NCI-H510A treated with DMSO at 0.1 percent for 48 hours (cell line): ENCODE measurements at regions not wholly inside any gene's neighbourhood (a gene's known extent, or its start where the extent isn't known, plus 50 kb on each side); places are given as distances from the start of the nearest gene placed in this dataset.

ENCODE experiments used
- DNase-seq: peaks from one replicate; lab custom pipeline; 2025; lab: John Stamatoyannopoulos, UW

DNA sequence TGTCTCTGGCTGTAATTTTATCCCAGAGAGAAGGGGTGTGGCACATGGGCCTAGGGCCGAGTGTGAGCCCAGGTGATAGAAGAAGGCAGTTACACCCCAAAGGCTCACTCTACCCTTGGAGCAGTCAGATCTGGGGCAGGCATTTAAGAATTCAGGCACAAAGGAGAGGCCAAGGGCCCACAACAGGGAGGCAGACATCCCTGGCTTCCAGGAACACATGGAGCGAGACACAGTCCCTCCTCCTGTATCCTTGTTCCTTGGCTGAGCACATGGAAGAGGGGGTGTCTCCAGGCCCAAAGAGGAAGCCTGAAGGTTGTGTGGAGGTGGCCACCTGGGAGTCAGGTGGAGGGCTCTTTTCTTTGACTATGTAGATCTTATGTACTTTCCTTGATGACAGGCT lies 286.2 kb downstream of the RPS24 start:
- DNase-seq, result no peak

DNA sequence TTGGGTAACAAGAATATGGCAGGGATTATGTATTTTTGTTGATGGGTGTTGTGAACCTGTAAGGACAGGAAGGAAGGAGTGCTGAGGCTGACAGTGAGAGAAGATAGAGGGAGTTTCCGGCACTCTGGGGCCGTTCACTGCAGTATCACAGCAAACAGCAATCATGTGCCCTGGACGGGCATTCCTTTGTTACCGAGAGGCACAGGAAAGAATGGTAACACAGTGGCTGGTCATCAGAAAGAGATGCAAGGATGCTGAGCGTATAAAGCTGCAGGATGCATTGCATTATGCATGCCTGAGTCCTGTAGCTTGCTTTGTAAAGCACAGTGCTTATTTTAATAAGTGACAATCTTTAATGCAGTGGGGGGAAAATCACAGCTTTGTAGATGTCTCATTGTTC lies 286.8 kb downstream of the RPS24 start:
- DNase-seq, result no peak

DNA sequence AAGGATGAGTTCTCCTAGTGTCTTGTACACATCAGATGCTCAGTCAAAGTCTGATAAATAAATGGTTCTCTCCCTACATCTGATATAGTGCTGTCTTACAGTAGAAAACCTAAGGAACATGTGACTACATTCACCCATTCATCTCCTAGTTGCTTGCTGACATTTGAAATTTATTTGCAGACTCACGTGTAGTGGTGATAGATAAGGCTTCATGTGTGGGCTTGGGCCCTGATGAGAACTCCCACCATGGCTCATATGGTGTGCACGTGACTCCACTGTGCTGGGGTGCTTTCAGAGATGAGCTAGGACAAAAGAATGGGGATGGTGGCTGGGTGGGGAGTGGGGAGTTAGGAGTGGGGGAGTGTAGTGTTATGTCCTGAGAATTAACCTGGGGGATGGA lies 287.3 kb downstream of the RPS24 start:
- DNase-seq, result no peak

DNA sequence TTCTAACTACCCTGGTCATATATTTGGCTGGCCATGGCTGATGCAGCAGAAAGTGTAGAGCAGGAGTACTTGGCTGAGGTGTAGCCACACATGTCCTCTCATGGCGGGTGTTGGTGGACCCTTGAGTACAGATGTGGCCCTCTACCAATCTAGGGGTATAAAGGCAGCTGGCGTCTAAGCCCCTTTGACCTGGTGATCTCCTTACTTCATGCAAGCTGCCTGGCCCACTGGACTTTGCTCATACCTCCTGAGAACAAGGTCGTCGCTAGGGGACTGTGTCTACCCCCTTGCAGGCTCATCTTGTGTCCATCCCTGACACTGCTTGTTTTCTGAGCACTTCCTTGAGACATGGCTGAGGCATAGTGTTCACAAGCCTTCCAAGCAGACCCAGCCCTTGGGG lies 287.8 kb downstream of the RPS24 start:
- no peak for DNase-seq

DNA sequence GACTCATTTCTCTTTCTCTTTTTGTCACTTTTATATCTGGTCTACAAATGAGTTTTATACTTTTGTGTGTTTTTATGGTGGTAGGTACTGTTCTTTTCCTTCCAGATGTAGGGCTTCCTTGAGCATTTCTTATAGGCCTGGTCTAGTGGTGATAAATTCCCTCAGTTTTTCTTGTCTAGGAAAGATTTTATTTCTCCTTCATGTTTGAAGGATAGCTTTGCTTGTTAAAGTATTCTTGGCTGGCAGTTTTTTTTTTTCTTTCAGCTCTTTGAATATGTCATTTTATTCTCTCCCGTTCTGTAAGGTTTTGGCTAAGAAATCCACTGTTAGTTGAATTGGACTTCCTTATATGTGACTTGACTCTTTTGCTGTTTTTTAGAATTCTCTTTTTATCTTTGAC lies 292.7 kb downstream of the RPS24 start:
- no peak for DNase-seq

DNA sequence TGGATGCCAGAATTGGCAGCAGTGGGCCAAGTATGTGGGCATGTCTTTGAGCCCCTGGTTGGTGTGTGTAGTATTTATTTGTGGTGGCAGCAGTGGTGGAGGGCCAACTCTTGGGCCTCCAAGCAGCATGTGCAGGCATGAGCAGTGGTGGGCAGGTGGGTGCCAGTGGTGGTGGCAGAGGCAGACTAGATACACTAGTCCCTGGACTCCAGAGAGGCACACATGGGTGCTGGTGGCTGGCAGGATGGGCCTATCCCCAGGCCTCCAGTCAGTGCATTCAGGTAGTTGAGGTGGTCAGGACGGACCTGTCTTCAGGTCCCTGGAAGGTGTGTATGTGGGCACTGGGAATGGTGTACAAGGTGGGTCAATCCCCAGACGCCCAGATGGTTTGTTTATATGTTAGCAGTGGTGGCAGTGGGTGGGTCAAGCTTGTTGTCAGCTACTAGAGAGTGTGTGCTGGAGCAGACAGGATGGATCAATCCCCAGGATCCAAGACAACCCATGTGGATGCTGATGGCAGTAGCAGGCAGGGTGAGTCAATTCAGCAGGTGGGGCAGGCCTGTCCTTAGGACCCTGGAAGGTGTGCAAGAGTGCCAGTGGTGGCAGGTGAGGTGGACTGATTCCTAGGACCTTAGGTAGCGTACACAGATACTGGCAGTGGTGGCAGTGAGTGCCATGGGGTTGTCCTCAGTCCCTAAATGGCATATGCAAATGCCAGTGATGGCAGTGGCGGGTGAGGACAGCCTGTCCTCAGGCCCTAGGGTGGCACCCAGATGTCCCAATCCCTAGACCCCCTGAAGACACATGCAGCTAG lies 294.3 kb downstream of the RPS24 start:
- DNase-seq, result no peak

GRCh38 chr10:78328592-78329404 lies 295.1 kb downstream of the RPS24 start:
- DNase-seq, result no peak

DNA sequence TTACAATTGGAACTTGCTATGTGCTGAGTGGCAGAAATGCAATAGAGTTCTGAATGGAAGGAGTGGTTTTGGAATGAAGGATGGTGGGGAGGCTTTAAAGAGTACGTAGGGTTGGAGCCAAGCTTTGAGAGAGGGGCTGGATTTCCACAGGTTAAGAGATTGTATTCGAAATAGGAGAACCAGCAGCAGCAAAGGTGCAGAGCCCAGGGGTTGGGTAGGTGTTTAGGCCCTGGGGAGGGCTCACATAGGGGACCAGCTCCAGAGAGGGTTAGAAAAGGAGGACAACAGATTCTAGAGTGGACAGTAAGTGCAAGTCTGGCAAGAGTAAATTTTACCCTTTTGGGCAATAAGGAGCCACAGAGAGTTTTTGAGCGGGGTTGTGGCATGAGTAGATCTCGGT lies 297.2 kb downstream of the RPS24 start:
- no peak for DNase-seq

DNA sequence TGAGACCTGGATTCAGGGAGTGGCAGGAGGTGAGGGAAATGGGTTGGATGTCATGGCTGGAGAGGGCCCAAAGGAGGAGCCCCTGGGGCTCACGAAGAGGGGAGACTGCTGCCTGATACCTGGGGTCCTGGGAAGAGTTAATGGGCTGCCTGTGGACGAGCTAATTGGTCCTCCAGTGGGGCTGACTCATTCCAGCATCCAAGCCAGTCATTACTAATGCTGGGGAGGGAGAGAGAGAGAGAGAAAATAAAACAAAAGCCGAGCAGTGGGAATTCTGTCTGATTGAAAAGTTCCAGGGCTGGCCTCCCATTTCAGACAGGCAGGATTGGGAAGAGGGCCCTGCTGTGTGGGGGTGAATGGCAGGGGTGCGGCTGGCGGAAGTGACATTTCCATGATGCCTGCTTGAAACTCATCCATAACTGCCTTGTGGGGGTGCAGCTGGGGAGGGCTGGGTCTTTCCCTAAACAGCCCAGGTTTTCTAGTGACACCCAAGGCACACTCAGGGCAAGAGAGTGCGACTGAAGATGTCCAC lies 297.8 kb downstream of the RPS24 start:
- DNase-seq, result no peak

- no peak for DNase-seq
Observed at GRCh38 chr10:78332012-78332411, 298.3 kb downstream of the RPS24 start.

GRCh38 chr10:78332657-78333056 lies 299.0 kb downstream of the RPS24 start:
- no peak for DNase-seq

DNA sequence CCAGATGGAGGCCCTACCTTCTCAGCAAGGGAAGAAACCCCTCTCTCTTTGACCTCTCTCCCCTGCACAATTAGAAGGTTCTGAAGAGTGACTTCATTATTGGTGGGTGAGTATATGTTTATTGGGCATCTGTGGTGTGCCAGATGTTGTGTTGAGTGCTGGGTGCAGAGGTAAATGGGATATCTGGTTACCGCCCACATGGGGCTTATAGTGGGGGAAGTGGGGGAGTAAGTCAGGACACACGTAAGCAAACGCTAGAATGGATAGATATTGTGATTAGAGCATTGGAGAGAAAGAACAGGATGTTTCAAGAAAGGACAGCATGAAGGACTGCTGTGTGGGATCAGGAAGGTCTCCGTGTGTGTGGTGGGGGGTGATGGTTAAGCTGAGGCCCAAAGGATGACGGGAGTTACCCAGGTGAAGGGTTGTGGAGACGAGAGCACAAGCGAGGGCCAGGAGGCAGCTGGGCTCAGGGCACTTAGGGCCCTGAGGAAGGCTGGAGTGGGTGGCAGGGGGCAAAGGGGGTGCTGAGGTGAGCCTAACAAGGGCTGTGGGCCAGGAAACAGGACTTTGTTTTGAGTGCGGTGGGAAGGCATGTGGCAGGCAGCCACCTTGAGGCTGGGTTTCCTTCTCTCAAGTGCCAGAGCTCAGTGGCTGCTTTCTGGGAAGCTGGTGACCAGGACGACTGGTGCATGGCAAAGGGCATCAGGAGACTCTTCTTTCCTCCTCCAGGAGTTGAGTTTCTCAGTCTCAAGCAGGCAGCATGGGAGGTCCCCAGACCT lies 299.9 kb downstream of the RPS24 start:
- DNase-seq, result peak; percentile 11

DNA sequence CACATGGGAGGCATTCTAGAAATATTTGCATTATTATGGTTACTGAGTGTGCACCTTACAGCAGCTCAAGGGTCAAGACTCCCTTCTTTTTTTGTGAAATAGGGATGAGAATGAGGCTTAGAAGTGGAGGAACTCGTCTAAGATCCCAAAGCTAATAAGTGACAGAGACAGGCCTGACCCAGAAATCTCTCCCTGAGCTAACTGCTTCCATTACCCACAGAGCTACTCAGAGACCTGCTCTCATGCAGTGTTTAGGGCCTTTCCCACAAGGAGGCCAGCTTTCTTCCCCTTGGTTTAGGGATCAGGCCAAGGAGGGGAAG lies 301.7 kb downstream of the RPS24 start:
- DNase-seq, result no peak

DNA sequence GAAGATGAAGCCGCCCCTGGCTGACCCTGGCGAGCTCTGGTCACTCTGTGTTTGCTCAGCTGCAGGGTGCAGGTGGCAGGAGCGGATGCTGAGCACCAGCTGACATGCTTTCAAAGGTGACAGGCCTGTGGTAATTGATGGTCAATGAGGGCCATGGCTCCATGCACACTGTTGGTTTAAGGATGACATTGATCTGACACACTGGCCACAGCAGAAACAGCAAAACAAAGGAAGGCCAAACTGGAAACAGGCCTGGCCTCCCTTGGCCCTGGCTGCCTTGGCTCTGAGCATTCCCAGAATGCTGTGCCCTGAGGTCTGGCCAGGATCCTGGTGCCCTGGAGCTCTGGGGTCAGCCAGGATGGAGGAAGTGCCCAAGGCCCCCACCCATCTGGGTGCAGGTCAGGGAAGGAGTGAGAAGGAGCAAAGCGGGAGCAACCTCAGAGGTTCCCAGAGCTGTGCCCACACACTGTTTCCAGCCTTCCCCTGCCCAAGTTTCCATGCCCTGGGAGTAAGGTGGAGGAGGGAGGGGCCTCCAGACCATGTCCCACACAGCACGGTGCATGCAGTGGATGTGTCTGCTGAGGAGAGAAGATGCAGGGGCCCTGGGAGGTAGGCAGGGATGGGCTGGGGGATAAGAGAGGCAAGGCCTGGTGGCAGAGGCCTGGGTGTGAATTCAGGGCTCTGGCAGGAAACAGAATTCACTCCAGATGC lies 302.2 kb downstream of the RPS24 start:
- peak; percentile 52 for DNase-seq

GRCh38 chr10:78336402-78336791 lies 302.7 kb downstream of the RPS24 start:
- DNase-seq, result no peak

- DNase-seq, result no peak
Observed at GRCh38 chr10:78337016-78337415, 303.4 kb downstream of the RPS24 start.

DNA sequence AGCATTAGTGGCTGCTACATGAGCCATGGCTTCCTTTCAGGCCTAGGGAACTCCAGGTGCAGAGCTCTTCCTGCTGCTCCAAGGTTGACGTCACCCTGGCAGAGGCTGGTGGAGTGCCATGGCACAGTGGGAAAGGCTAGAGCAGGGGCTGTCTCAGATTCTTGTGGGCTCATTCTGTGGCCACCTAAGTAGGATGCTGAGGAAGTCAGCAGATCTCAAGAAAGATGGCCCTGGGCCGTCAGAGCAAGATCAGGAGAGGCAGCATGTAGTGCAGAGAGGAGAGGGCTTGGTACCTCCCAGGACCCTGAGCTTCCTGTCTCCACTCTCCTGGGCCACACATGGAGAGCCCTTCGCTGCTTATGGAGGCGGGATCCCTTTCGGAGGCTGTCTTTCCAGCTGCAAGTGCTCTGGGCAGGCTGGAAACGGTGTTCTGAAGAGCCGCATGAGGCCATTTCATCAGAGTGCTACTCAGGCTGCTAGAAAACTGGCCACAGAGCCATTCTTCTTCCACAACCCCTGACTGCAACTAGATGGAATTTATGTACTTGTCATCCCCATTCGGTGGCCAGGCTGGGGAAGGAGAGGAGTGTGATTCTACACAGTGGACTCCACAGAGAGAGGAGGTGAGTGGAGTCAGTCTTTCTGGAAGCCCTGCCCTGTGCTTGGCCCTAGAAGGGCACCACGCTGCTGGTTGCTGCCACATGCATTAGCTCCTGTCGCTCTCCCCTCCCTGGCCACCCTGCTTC lies 304.2 kb downstream of the RPS24 start:
- DNase-seq, result no peak

DNA sequence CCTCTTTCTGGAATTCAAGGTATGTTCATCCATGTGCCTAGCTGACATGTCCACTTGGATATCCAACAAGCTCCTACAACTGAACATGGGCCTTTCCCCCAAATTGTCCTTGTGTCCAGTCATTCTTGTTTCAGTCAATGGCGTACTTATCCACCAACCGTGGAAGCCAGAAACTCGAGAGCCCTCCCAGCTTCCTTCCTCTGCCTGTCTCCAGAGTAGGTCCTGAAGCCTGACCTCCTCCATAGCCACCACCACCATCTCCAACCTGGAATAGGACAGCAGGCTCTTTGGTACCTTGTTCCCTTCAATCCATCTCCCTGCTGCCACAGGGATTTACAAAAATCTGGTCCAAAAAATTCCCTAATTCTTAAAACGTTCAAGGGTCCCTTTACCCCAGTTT lies 305.1 kb downstream of the RPS24 start:
- no peak for DNase-seq

GRCh38 chr10:78339251-78339650 lies 305.6 kb downstream of the RPS24 start:
- DNase-seq, result no peak

DNA sequence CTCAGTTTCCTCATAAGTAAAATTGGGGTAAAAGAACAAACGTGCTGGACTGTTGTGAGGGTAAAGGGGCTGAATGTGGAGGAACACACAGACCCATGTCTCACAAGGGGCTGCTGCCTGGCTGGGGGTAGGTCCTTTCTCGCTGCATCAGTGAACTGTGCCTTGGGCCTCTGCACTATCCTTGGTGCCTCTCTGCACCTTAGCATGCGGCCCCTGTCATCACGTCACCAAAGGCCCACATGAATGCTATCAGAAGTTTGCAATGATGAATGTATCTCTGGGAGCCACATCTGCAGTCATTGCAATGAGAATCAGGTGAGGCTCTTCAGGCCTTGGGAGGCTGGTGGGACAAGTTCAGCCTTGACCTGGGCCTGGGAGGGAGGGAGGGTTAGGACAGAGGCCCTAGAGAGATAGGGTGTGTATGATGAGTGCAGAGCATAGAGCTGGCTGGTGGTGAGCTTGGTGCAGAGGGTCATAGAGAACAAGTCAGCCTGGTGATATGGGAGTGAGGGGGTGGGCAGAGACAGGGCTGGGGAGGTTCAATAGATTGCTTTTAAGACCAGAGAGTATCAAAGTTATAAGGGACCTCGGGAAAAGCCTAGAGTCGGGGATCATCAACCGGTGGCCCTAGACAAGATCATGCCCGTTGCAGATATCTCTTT lies 308.4 kb downstream of the RPS24 start:
- DNase-seq, result no peak
